GM12892 (cell line): ENCODE measurements at regions not wholly inside any gene's neighbourhood (a gene's known extent, or its start where the extent isn't known, plus 50 kb on each side); places are given as distances from the start of the nearest gene placed in this dataset.

ENCODE experiments used
- POLR2A ChIP-seq: IDR thresholded peaks from 2 replicates; pipeline ENCODE4 v1.6.1; 2011; ENCODE audit warnings: low read depth, low read length, control low read depth
- POLR2AphosphoS5 ChIP-seq: IDR thresholded peaks from 2 replicates; pipeline ENCODE4 v1.6.1; 2011; ENCODE audit warnings: low read depth, low read length, control low read depth

DNA sequence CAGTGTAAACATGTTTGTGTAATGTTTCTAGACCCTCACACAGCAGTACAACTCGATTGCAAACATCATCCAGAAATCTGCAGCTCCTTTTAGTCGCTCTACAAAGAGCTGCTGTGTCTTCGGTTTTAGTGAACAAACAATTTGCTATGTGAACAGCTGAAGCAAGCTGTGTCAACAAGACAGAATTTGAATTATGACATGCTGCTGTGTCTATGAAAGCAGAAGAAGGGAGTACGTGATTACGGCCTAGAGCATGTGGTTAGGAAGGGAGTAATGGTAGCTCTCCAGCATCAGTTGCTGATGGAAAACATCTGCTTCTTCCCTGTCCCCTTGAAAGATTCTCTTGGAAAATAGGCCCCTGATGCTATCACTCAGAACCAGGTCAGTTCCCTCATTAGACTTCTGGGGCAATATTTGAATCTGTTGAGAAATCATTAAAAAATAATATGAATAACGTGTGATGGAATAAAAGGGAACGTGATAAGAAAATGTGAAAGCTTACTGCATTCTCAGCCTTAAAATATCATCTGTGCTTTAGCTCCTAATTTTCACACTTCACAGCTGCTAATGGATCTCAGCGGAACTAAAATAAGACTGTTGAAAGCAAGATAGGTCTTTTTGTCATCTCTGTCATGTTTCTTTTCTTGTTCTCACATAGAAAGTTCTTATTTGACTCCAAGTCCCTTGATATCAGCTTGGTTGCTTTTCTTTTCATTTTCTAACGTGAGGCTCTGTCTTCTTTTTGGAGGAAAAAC, 891.5 kb downstream of the ROBO2 start:
- TF ChIP-seq POLR2AphosphoS5 (no peak), POLR2A (no peak)
